ENCODE measurements at regions not wholly inside any gene's neighbourhood (a gene's known extent, or its start where the extent isn't known, plus 50 kb on each side); places are given as distances from the start of the nearest gene placed in this dataset.

- TF ChIP-seq CTCF (IDR thresholded peaks at IDR 0.05; ENCODE audit: low read length) = no peak
- TF ChIP-seq EZH2 (IDR thresholded peaks at IDR 0.05; ENCODE audit: borderline replicate concordance, low read length) = no peak
Measured at GRCh38 chr6:125631165-125631564, 118.3 kb upstream of the HEY2 start.

Measured in OCI-LY1 (cell line).